Kasumi-1 (cell line): ENCODE measurements at regions not wholly inside any gene's neighbourhood (a gene's known extent, or its start where the extent isn't known, plus 50 kb on each side); places are given as distances from the start of the nearest gene placed in this dataset.

Experiments
- DNase-seq, 2 experiments: peaks; one replicate each; lab custom pipeline; 2025; lab: John Stamatoyannopoulos, UW

- DNase-seq: no peak
Measured at GRCh38 chr2:234306426-234307173, 190.3 kb downstream of the ARL4C start.

GRCh38 chr2:234305846-234306245 is 191.0 kb downstream of the ARL4C start:
- no peak for DNase-seq

DNA sequence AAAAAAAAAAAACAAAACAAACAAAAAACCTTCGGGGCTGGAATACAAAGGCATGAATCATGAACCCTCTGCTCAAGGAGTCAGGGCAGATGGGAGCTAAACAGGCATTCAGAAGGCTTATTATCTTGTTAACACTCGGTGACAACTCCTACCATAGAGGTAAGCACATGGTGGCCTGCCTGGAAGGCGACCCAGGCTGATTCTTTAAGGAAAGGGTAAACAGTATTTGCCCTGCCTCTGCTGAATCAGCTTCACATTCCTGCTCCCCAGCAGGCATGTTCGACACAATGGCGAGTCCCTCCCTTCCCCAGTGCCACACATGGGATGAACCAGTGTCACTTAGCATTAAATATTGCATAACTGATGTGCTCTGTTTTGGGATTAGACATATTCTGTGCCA is 191.9 kb downstream of the ARL4C start:
- no peak for DNase-seq

DNA sequence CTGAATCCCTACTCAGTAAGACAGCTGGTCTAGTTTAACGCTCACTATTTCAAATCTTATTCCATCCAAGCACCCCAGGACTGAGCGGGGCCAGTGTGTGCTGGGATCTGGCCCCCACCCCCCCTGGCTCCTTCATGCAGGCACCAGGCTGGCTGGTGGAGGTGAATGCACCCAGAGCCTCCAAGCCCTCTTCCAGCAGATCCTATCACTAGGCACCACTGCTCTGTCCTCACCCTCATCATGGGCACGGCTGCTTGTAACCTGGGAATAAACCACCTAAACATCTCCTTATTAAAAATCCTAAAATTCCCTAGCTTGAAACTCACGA is 194.3 kb downstream of the ARL4C start:
- no peak for DNase-seq

DNA sequence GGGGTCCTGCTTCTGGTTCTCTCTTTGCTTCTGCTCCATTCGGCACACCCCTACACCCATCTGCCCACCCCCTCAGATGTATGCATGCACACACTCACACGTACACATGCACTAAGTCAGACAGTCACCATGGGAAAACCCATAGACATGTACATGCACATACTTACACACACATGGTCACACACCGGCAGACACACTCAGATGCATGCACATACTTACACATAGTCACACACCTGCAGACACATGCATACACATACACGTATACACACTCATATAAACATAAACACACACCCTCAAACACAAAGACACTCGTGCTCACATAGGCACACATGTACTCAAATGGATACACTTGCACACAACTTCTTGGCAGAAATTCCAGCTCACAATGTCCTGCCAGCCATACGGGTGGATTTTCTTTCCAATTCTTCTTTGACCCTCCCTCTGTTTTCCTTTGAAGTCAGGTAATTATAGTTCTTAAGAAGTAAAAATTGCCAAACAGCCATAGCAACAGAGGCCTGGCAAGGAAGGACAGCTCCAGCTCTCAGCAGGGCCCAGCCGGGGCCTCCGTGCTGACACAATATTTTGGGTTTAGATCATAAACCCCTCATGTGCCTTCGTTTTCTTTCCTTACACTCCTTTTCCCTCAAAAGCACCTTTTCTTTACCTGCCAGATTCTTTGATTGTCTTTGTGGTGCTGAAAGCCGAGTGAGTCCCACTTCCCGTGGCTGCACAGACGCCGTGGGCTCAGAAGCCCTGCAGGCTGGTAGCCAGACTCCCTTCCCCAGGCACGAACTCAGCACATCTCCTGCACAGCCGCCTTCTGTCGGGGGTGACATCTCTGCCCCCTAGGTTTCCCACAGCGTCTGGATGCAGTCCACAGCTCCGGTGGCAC is 195.7 kb downstream of the ARL4C start:
- no peak for DNase-seq

DNA sequence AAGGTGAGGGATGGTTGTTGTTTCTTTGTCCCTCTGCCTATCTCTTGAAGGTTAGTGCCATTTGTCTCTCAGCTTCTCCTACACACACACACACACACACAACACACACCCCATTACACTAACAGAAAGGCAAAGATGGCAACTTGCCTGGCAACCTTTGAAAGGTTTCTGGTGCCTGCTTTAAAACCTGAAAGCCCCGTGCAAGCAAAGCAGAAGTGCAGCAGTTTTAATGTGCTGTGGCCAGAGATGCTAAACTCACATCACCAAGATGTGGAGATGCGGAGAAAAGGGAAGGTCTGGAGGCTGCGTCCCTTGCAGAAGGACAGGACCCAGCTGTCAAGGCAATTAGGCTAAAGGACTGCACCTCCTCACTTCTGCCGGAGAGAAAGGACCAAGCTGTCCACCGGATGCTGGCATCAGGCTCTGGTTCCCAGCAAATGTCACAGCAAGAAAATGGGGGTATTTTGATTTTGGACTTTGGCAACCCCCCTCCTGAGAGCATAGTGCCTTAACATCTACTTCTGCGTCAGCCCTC is 196.4 kb downstream of the ARL4C start:
- DNase-seq: no peak

DNA sequence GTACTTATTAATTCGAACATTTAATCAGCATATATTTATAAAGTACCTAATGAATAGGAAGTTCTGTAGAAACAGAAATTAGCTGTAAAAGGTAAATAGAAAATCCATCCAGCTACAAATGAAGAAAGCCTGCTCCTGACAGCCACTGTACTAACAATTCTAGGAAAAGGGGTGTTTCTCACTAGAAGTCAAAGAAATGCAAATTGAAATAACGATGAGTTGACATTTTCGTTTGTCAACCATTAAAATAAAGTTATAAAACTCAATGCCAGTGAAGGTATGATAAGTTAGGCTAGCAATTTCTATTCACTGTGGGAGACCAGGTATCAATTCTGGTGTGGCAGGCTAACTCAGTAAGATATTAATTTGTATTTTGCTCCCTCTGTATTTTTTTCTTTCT is 198.0 kb downstream of the ARL4C start:
- DNase-seq: no peak

DNA sequence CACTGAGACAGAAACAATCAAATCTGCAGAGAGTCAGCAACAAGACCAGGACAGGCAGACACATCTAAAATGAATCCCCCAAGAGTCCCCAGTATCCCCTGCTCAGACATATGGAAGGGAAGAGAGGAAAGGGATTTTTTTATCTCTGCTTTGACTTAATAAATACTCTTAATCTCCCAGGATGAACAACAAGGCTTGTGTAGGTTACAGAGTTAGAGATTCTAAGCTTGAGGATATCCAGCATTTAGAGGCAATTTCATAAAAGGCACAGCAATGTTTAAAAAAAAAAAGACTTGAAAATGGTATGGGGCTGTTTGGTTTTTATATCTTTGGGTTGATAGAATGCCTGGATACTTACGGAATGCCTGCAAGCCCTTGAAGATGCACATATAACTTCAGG is 199.9 kb downstream of the ARL4C start:
- DNase-seq: no peak

GRCh38 chr2:234293973-234294372 is 202.9 kb downstream of the ARL4C start:
- DNase-seq: no peak

DNA sequence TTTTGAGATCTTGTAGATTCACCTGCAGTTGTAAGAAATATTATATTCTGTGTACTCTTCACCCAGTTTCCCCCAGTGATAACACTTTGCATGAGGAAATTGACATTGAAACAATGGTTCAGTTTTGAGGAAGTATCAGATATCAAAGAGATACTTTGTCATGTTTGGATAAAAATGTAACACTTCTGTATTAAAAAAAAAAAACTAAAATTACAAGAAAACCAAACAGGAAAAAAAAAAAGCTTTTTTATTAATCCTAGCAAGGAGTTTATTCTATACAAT is 204.0 kb downstream of the ARL4C start:
- peak; percentile 6 to 11 for DNase-seq

DNA sequence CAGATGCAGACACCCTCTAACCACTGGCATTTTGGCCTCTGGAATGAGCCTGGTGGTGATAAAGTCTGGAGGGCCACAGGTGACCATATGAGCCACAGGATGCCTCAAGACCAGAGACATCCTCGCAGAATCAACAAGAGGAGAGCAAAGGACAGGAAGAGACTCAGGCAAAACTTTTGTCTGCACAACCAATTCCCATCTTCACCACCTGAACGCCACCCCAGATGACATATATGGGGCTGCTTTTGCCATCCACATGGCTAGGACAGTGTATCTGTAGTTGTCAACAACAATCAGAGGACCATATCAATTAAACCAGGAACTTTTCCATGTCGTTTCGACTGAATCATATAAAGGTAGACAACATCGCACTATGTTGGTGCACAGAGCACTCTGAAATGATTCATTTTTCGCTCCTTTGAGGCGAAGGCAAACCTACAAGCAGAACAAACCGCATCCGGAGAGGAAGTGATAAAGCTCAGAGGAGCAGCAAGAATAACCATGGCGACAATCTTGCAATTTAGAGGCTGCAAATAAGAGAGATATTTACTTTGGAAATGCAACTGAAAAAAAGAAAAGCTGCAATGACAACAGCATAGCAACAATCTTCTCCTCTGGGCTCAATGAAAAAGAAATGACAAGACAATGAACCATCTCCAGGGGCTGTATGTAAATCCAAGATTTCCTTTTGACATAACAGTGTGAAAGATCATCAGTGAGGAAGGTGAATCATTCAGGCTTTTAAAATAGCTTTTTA is 204.5 kb downstream of the ARL4C start:
- peak; percentile 52 to 61 for DNase-seq

DNA sequence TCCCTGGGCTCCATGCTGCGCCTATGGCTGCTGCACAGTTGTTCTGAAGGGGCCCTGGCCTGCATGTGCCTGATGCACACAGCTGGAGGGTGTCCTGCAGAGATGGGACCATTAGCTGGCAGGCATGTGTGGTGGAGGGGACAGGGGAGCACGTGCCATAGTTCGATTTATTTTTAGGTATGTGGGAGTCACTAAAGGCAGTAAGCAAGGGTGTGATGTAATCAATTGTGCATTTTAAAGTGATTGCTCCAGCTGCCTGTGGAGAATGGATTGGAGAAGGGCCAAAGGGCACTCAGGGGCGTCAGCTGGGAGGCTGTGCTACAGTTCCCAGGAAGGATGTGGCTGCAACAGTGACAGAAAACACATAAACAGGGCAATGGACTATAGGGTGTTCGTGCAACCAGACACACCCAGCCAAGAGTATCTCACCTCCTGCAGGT is 205.1 kb downstream of the ARL4C start:
- peak; percentile 27 to 38 for DNase-seq

DNA sequence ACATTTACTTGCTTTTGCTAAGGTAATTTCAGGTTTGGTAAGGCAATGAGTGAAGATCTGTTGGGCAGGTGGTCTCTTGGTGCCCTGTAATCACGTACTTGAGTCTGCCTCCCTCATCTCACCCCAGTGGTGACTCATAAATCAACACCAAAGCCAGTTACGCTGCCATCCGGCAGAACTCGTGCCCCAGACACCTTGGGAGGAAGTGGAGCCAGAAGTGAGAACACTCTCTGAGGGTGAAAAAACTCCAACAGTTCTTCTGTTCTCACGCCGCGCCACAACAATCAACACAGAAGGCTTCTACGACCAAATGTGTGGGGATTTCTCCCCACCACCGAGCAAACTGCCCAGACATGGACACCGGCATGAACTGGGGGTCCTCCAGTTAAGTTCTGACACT is 206.2 kb downstream of the ARL4C start:
- no peak for DNase-seq

GRCh38 chr2:234289834-234290590 is 206.9 kb downstream of the ARL4C start:
- DNase-seq: no peak

- DNase-seq: no peak
Measured at GRCh38 chr2:234288974-234289455, 207.9 kb downstream of the ARL4C start.

GRCh38 chr2:234287650-234288049 is 209.2 kb downstream of the ARL4C start:
- DNase-seq: no peak

- no peak for DNase-seq
Measured at GRCh38 chr2:234286956-234287355, 209.9 kb downstream of the ARL4C start.

- no peak for DNase-seq
Measured at GRCh38 chr2:234286118-234286598, 210.7 kb downstream of the ARL4C start.

DNA sequence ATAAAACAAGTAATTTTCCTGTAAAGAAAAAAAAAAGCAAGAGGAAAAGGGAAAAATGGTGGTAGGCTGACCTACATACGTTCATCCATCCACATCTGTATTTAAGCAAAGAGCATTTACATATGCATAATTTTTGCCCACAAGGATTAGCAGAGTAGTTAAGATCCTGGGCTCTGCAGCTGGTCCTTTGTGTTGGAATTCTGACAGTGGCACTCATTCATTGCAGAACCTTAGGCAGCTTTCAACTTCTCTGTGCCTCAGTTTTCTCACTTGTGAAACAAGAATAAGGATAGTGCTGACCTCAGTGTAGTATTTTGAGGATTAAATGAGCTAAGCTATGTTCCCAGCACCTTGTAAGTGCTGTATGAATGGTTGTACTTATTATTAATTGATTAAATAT is 211.3 kb downstream of the ARL4C start:
- no peak for DNase-seq

- DNase-seq: no peak
Measured at GRCh38 chr2:234279637-234280036, 217.2 kb downstream of the ARL4C start.

- DNase-seq: no peak
Measured at GRCh38 chr2:234278556-234279255, 218.2 kb downstream of the ARL4C start.
